ENCODE measurements at regions not wholly inside any gene's neighbourhood (a gene's known extent, or its start where the extent isn't known, plus 50 kb on each side); places are given as distances from the start of the nearest gene placed in this dataset.

DNA sequence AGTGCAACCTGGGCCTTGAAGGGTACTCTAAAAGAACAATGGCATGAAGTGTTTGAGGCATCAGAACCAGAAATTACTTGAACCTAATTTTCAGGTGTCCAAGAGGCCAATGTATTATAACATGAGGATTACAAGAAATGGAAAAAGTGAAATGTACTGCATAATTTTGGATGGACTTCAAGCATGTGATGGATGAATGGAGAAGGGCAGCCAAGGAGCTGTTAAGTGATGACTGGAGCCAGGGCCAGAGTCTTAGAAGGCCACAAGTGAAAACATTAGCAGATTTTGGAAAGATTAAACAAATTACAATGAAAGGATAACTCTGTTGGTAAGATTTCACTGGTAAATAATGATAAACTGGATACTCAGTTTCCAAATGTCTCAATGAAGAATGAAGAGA is 738.2 kb downstream of the CD109 start:
- TF ChIP-seq, protein P1, sequence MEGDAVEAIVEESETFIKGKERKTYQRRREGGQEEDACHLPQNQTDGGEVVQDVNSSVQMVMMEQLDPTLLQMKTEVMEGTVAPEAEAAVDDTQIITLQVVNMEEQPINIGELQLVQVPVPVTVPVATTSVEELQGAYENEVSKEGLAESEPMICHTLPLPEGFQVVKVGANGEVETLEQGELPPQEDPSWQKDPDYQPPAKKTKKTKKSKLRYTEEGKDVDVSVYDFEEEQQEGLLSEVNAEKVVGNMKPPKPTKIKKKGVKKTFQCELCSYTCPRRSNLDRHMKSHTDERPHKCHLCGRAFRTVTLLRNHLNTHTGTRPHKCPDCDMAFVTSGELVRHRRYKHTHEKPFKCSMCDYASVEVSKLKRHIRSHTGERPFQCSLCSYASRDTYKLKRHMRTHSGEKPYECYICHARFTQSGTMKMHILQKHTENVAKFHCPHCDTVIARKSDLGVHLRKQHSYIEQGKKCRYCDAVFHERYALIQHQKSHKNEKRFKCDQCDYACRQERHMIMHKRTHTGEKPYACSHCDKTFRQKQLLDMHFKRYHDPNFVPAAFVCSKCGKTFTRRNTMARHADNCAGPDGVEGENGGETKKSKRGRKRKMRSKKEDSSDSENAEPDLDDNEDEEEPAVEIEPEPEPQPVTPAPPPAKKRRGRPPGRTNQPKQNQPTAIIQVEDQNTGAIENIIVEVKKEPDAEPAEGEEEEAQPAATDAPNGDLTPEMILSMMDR (IDR thresholded peaks at IDR 0.05; ENCODE audit: unreplicated experiment): no peak
- Mint-ChIP-seq H3K4me3 (ENCODE audit: unreplicated experiment) (no peak overlapping the region), H3K4me1 (ENCODE audit: unreplicated experiment) (no peaks in the 10 kb centered on the region), H3K36me3 (ENCODE audit: low read depth, unreplicated experiment) (no peaks in the 10 kb centered on the region), H3K27me3 (ENCODE audit: unreplicated experiment) (no peaks in the 10 kb centered on the region), H3K9me3 (ENCODE audit: unreplicated experiment) (no peaks in the 10 kb centered on the region), H3K27ac (ENCODE audit: unreplicated experiment) (no peak overlapping the region)
- no peak for DNase-seq (ENCODE audit: low spot score)

DNA sequence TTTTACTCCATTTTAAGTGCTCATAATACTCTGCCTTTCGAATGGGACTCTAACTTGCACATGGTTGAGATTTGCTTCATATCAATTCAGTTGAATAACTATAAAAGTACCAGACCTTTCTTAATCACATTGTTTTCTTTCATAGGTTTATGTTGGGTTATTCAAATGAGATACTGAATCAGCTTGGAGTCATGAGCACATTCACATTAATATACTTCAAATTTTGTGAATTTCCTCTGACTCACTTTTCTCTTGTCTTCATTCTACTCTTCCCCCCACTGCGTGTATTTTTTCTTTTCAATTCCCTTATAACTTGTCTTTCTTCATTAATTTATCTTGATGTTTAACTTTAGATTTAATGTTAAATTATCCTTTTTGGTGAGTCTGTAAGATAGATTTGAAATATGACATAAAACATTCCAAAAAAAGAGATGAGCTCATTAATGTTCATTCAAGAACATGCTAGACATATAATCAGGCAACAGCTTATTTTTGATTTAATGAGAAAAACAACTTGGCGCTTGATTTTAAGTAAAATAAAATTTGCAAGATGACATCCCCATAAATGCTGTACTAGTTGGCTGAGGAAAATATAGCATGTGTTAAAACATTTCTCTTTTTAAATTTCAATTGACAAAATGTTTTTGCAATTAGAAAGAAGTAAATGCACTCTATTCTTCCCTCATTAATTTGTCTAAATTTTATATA is 736.0 kb downstream of the CD109 start:
- Mint-ChIP-seq H3K36me3 (ENCODE audit: low read depth, unreplicated experiment) (no peaks in the 10 kb centered on the region), H3K4me1 (ENCODE audit: unreplicated experiment) (no peaks in the 10 kb centered on the region), H3K9me3 (ENCODE audit: unreplicated experiment) (no peaks in the 10 kb centered on the region), H3K27ac (ENCODE audit: unreplicated experiment) (no peak overlapping the region), H3K27me3 (ENCODE audit: unreplicated experiment) (no peaks in the 10 kb centered on the region), H3K4me3 (ENCODE audit: unreplicated experiment) (no peak overlapping the region)
- TF ChIP-seq, protein P1 (IDR thresholded peaks at IDR 0.05; ENCODE audit: unreplicated experiment): no peak
- no peak for DNase-seq (ENCODE audit: low spot score)

DNA sequence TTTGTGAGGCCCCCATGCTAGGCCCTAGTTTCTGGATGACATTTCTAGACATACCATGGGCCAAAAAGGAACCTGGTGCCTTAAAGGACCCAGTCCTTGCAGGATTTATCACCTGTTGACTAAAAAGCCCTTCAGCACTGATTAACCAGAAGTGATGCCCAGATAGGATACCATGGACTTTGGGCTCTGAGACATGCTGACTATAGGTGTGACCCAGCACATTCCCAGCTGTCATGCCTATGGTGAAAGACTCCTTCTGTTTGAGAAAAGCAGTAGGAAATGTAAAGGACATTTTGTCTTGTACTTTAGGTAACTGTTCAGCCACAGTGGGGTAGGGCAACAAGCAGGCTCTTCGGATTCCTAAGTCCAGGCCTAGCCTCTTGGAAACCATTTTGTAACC is 724.2 kb downstream of the CD109 start:
- Mint-ChIP-seq H3K27ac (ENCODE audit: unreplicated experiment) (no peak overlapping the region), H3K36me3 (ENCODE audit: low read depth, unreplicated experiment) (no peaks in the 10 kb centered on the region), H3K4me3 (ENCODE audit: unreplicated experiment) (no peak overlapping the region), H3K4me1 (ENCODE audit: unreplicated experiment) (no peaks in the 10 kb centered on the region), H3K9me3 (ENCODE audit: unreplicated experiment) (no peaks in the 10 kb centered on the region), H3K27me3 (ENCODE audit: unreplicated experiment) (no peaks in the 10 kb centered on the region)
- TF ChIP-seq, protein P1 (IDR thresholded peaks at IDR 0.05; ENCODE audit: unreplicated experiment): no peak
- no peak for DNase-seq (ENCODE audit: low spot score)

DNA sequence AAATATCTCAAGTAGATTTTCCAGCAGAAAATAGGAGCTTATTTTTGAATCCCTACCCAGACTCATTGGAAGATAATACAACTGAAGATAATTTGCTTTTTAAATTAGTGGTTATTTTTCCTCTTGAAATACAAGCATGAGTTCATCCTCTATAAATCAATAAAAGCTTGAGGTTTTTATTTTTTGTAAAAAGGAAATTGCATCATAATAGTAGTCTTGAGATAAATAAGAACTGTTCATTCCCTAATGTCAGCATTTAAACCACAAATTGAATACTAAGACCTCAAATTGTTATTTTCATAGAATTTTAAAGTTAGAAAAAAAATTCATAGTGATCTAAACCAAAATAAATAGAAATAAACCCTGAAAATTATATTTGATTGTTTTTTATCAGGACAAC is 719.1 kb downstream of the CD109 start:
- Mint-ChIP-seq H3K27ac (ENCODE audit: unreplicated experiment) (no peak overlapping the region), H3K4me3 (ENCODE audit: unreplicated experiment) (no peak overlapping the region), H3K4me1 (ENCODE audit: unreplicated experiment) (no peaks in the 10 kb centered on the region), H3K9me3 (ENCODE audit: unreplicated experiment) (no peaks in the 10 kb centered on the region), H3K27me3 (ENCODE audit: unreplicated experiment) (no peaks in the 10 kb centered on the region), H3K36me3 (ENCODE audit: low read depth, unreplicated experiment) (no peaks in the 10 kb centered on the region)
- no peak for DNase-seq (ENCODE audit: low spot score)
- TF ChIP-seq, protein P1 (IDR thresholded peaks at IDR 0.05; ENCODE audit: unreplicated experiment): no peak

DNA sequence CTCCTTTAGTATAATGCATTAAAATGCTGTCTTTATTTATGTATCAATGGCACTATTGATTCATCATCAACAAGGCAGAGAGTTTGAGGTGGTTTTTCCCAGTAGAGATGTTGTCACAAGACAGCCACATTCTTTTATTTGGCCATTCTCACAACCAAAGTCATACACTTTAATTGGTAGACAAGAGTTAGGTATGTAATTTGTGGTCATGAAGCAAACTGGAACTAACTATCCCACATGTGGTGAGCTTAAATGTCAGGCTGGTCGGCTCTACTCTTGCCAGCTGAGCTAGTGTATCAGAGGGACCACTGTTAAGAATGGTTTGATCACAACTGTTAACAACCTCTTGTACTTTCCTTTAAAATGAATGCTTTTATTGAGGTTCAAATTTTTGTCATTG is 714.6 kb downstream of the CD109 start:
- Mint-ChIP-seq H3K27ac (ENCODE audit: unreplicated experiment) (no peak overlapping the region), H3K4me3 (ENCODE audit: unreplicated experiment) (no peak overlapping the region), H3K36me3 (ENCODE audit: low read depth, unreplicated experiment) (no peaks in the 10 kb centered on the region), H3K4me1 (ENCODE audit: unreplicated experiment) (no peaks in the 10 kb centered on the region), H3K27me3 (ENCODE audit: unreplicated experiment) (no peaks in the 10 kb centered on the region), H3K9me3 (ENCODE audit: unreplicated experiment) (no peaks in the 10 kb centered on the region)
- no peak for DNase-seq (ENCODE audit: low spot score)
- TF ChIP-seq, protein P1 (IDR thresholded peaks at IDR 0.05; ENCODE audit: unreplicated experiment): no peak

Data from endothelial cell (in vitro differentiated cells).